Adipocyte (in vitro differentiated cells): ENCODE measurements at regions not wholly inside any gene's neighbourhood (a gene's known extent, or its start where the extent isn't known, plus 50 kb on each side); places are given as distances from the start of the nearest gene placed in this dataset.
A peak's percentile ranks its signal among the peaks of the same experiment; 100 is the strongest.
"Not testable (repeated sequence)": the region's sequence is repeated elsewhere in the genome, so short reads cannot be mapped to it uniquely, and the experiment has no call there.

Experiments
- DNase-seq: peaks from one replicate; pipeline ENCODE4 v3.0.0-alpha.2; 2015; ENCODE audit warnings: low read depth
- H3K27me3 ChIP-seq: replicated peaks from 2 replicates; pipeline ENCODE4 v1.7.0; 2013; ENCODE audit warnings: mild to moderate bottlenecking, low read length, moderate library complexity; ENCODE audit not compliant: control insufficient read depth, insufficient read depth
- H3K36me3 ChIP-seq: 2 replicates; pipeline ENCODE4 v1.7.0; 2013; ENCODE audit warnings: low read length, mild to moderate bottlenecking, moderate library complexity; ENCODE audit not compliant: control insufficient read depth, insufficient read depth, severe bottlenecking
- H3K4me1 ChIP-seq: 2 replicates; pipeline ENCODE4 v1.7.0; 2013; ENCODE audit warnings: mild to moderate bottlenecking, low read length, moderate library complexity; ENCODE audit not compliant: control insufficient read depth, insufficient read depth
- H3K4me3 ChIP-seq: 2 replicates; pipeline ENCODE4 v1.7.0; 2013; ENCODE audit warnings: mild to moderate bottlenecking, low read length, moderate library complexity
- H3K9ac ChIP-seq: 2 replicates; pipeline ENCODE4 v1.7.0; 2013; ENCODE audit warnings: mild to moderate bottlenecking, low read length, moderate library complexity
- H3K9me3 ChIP-seq: 2 replicates; pipeline ENCODE4 v1.7.0; 2013; ENCODE audit warnings: mild to moderate bottlenecking, low read length, moderate library complexity; ENCODE audit not compliant: control insufficient read depth

GRCh38 chr16:86854058-86854621 lies 275.8 kb downstream of the FOXL1 start:
- H3K4me1 ChIP-seq, result peaks cover 5% of the 10 kb centered on the region
- no peak overlapping the region for H3K4me3 ChIP-seq
- peaks cover 50% of the 10 kb centered on the region for H3K27me3 ChIP-seq
- peak; percentile 96 for DNase-seq
- no peak overlapping the region for H3K9ac ChIP-seq
- H3K9me3 ChIP-seq, result no peaks in the 10 kb centered on the region
- no peaks in the 10 kb centered on the region for H3K36me3 ChIP-seq

DNA sequence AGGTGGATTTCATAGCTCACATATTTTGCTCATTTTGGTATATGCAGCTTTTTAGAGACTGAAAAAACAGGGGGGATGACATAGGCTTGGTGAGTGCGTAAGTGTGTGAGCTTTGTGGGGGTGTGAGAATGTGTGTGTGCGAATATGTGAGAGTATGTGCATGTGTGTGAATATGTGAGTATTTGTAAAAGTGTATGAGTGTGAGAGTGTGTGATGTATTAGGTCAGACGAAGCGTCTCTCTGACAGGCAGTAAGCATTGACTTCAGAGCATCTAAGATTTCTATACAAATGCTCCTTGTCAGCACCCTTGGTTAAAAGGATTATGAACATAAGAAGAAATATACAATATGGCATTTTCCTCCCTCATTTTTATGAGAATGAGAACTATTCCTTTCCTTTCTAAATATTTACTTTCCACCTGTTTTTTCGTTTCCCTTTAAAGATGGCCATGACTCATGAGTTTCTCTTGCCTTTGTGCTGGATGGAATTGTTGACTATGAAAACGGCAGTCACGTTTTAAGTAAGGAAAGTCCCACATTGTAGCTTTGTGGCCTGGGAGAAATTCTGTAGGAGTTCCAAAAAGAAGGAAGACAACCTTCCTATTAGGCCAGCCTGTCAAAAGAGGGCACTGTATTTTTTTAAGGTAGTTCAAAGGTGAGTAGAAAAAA lies 276.4 kb downstream of the FOXL1 start:
- peak; percentile 62 for DNase-seq
- Histone ChIP-seq H3K9ac (no peak overlapping the region), H3K36me3 (no peaks in the 10 kb centered on the region), H3K4me1 (peaks cover 5% of the 10 kb centered on the region), H3K9me3 (no peaks in the 10 kb centered on the region), H3K4me3 (no peak overlapping the region), H3K27me3 (peaks cover 49% of the 10 kb centered on the region)

DNA sequence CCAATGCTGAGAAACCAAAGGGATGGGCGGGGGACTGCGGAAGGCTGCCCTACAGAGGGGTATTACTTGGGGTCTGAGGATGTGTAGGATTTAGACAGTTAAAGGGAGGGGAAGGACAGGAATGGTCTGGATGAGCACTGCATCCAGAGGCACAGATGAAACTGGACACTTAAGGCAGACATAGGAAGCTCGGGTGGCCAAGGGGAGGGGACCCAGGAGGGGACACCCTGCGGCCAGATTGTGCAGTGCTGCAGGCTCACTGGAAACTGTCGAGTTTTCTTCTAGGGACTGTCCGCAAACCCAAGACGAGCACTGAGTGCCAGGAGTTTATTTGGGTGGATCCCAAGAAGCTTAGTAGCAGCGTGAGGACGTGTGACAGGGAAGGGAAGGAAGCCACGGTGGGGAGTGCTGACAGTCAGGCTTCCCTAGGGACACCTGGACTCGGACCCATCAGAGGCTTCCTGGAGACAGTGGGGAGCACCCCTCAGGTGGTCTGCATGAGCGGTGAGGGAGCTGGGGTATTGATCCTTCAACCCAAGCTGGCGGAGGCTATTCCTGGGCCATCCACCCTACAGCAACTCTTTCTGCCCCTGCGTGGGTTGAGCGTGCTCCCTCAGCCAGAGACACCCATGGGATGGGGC lies 278.7 kb downstream of the FOXL1 start:
- no peak overlapping the region for H3K9ac ChIP-seq
- peaks cover 43% of the 10 kb centered on the region for H3K27me3 ChIP-seq
- H3K4me3 ChIP-seq, result no peak overlapping the region
- no peaks in the 10 kb centered on the region for H3K36me3 ChIP-seq
- no peak for DNase-seq
- H3K4me1 ChIP-seq, result peaks cover 5% of the 10 kb centered on the region
- H3K9me3 ChIP-seq, result no peaks in the 10 kb centered on the region

GRCh38 chr16:86857807-86858206 lies 279.5 kb downstream of the FOXL1 start:
- H3K36me3 ChIP-seq, result no peaks in the 10 kb centered on the region
- DNase-seq, result no peak
- peaks cover 5% of the 10 kb centered on the region for H3K4me1 ChIP-seq
- H3K4me3 ChIP-seq, result no peak overlapping the region
- no peak overlapping the region for H3K9ac ChIP-seq
- peaks cover 43% of the 10 kb centered on the region for H3K27me3 ChIP-seq
- no peaks in the 10 kb centered on the region for H3K9me3 ChIP-seq

DNA sequence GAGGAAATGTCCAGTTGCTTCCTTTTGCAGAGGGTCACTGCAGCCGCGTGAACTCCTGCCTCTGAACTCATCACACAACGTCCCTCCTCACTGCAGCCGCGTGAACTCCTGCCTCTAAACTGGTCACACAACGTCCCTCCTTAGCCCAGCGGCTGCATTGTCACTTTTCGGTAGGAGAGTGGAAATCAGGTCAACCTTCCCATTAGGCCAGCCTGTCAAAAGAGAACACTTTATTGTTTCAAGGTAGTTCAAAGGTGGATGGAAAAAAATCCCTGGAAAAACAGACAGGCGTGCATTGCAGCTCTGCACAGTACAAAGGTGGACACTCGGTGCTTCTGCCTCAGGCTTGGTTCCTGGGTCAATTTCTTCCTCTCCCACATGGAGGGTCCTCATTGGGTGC lies 280.2 kb downstream of the FOXL1 start:
- no peaks in the 10 kb centered on the region for H3K9me3 ChIP-seq
- H3K4me1 ChIP-seq, result peaks cover 5% of the 10 kb centered on the region
- no peak for DNase-seq
- no peak overlapping the region for H3K4me3 ChIP-seq
- H3K36me3 ChIP-seq, result no peaks in the 10 kb centered on the region
- no peak overlapping the region for H3K9ac ChIP-seq
- H3K27me3 ChIP-seq, result peaks cover 50% of the 10 kb centered on the region

DNA sequence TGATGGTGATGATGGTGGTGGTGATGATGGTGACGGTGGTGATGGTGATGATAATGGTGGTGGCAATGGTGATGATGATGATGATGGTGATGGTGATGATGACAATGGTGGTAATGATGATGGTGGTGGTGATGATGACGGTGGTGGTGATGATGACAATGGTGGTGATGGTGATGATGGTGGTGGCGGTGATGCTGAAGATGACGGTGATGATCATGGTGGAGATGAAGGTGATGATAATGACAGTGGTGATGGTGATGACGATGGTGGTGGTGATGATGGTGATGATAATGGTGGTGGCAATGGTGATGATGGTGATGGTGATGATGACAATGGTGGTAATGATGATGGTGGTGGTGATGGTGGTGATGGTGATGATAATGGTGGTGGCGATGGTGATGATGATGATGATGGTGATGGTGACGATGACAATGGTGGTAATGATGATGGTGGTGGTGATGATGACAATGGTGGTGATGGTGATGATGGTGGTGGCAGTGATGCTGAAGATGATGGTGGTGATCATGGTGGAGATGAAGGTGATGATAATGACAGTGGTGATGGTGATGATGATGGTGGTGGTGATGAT lies 283.0 kb downstream of the FOXL1 start:
- not testable (repeated sequence) for H3K4me3 ChIP-seq, H3K9ac ChIP-seq, H3K4me1 ChIP-seq, H3K9me3 ChIP-seq, DNase-seq, H3K36me3 ChIP-seq
- H3K27me3 ChIP-seq, result peaks cover 58% of the 10 kb centered on the region

DNA sequence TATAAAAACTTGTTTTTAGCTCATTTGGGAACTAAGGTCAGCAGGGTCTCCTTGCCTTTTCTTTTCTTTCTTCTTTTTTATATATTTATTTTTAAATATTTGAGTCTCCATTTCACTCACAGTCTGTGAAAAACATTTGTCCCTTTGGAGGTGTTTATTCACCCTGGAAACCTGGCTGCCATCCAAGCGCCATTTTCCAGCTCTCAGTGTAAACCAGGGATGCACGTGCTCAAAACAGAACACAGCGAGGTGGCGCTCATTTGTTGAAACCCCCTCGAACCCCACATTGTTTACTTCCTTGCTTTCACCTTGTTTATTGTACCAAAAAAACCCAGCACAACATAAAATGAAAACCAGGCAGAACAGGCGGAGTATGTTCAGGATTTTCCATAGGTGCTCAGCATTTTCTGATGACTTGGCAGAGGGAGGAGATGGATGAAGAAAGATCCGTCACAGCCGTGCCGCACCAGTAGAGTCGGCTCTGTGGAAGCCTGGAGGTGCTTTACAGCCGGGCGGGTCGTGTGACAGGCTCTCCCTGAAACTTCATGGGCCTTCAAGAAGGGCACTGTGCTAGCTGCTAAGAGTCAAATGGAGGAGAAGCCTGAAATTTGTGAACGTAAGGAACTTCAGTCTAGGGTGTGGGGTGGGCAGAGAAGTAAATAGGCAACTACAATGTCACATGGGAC lies 284.4 kb downstream of the FOXL1 start:
- Histone ChIP-seq H3K4me3 (no peak overlapping the region), H3K36me3 (no peaks in the 10 kb centered on the region), H3K9me3 (no peaks in the 10 kb centered on the region), H3K4me1 (peaks cover 8% of the 10 kb centered on the region), H3K9ac (no peak overlapping the region), H3K27me3 (peaks cover 58% of the 10 kb centered on the region)
- DNase-seq, result no peak

DNA sequence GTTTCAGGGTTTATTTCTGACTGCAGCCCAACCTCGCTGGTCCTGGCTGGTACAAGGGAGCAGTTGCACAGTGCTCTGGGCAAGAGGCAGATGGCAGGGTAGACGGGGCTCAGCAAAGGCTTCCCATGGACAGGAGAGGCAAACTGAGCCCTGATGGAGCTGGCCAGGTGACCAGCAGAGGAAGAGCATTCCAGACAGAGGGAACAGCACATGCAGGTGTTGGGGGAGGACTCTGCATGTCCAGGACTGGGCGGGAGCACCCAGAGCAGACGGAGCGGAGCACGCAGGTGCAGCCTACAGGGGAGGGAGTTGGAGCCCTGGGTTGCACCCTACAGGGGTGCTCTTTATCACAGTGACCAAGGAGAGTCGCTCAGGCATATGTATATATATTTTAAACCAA lies 285.3 kb downstream of the FOXL1 start:
- H3K36me3 ChIP-seq, result no peaks in the 10 kb centered on the region
- peaks cover 8% of the 10 kb centered on the region for H3K4me1 ChIP-seq
- no peak overlapping the region for H3K4me3 ChIP-seq
- H3K9ac ChIP-seq, result no peak overlapping the region
- DNase-seq, result no peak
- peaks cover 55% of the 10 kb centered on the region for H3K27me3 ChIP-seq
- no peaks in the 10 kb centered on the region for H3K9me3 ChIP-seq

DNA sequence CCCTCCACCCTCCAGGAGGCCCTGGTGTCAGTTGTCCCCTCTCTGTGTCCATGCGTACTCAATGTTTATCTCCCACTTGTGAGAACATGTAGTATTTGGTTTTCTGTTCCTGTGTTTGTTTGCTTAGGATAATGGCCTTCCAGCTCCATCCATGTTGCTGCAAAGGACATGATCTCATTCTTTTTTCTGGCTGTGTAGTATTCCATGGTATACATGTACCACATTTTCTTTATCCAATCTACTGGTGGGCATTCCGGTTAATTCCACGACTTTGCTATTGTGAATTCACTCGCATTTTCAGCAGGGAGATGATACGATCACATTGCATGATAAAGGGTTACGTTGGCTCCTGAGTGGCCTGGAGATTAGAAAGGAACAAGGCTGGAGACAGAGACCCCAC lies 286.2 kb downstream of the FOXL1 start:
- peaks cover 55% of the 10 kb centered on the region for H3K27me3 ChIP-seq
- no peaks in the 10 kb centered on the region for H3K36me3 ChIP-seq
- no peaks in the 10 kb centered on the region for H3K9me3 ChIP-seq
- no peak for DNase-seq
- H3K4me3 ChIP-seq, result no peak overlapping the region
- H3K9ac ChIP-seq, result no peak overlapping the region
- peaks cover 8% of the 10 kb centered on the region for H3K4me1 ChIP-seq

DNA sequence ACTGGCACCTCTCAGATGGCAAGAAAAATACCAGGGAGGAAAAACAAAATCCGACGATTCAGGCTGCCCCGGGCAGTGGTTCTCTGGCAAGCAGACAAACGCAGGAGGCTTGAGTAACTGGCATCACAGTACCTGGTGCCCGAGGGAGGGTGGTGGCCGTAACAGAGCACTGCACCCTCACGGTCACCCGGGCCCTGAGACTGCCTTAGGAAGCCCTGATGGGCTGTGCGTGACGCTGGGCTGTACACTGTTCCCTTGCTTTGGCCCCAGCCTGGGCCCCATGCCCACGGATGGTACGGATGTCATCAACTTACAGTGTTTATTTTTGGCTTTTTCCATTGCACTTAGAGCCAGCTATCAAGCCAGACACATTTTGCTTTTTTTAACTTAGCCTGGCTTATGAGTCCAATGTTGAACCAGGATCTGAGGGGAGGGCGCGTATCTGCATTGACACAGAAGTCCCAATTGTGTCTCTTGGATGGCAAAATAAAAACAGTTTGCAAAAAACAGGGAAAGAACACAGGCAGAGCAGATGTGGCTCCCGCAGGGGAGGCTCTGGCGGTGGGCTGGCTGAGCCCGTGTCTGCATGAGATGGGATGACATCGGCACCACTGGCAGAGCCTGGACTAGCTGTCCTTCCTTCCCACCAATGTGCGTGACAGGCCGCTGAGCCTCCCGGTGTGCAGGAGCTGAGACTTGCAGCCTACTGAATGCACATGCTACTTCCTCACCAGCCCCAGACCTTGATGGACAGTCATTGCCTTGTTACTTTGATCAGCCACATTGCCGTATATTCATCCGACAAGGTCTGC lies 287.7 kb downstream of the FOXL1 start:
- Histone ChIP-seq H3K4me3 (no peak overlapping the region), H3K9ac (no peak overlapping the region), H3K27me3 (peaks cover 62% of the 10 kb centered on the region), H3K9me3 (peaks cover 10% of the 10 kb centered on the region), H3K4me1 (peaks cover 8% of the 10 kb centered on the region), H3K36me3 (no peaks in the 10 kb centered on the region)
- peak; percentile 86 for DNase-seq
